ENCODE measurements at regions not wholly inside any gene's neighbourhood (a gene's known extent, or its start where the extent isn't known, plus 50 kb on each side); places are given as distances from the start of the nearest gene placed in this dataset.

DNA sequence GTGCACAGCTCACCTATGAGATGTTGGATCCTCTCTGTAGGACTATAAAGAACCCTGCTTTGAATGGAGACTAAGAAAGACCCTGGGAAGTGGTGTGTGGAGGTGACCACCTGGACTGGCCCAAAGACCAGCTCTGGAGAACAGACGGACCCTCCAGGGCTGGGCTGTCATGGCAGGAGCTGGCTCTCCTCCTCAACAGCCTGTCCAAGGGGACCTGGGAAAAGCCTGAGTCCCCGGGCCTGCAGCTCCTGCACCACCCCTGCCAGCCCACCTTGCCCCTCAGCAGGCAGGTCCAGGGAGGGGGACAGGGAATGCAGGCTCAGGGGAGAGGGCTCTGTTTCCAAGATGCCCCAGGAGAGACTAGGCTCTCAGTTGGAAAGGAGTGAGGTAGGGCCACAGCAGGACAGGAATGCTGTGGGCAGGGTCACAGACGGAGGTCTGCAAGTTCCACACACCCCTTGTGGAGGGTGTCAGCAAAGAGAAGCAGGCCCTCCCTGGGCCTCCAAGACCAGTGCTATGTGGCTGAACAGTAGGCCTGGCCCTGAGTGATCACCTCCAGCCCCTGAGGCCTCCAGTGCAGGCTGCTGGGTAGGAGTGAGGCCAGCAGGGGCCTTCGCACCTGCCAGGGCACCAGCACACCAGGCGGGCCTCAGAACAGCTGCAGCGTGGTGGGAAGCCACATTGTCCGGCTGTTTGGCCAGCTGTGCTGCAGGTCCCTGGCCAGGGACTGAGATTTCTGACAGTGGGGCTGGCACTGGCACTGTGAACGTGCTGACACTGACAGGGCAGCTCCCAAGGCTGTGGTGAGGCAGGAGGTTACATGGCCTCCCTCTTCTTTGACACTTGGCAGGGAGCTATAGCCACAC is 86.4 kb upstream of the OTOS start:
- no peak for DNase-seq (ENCODE audit: low spot score)

- no peak for DNase-seq (ENCODE audit: low spot score)
Observed at GRCh38 chr2:240227538-240228428, 87.3 kb upstream of the OTOS start.

GRCh38 chr2:240229005-240229404 is 88.5 kb upstream of the OTOS start:
- no peak for DNase-seq (ENCODE audit: low spot score)

- DNase-seq (ENCODE audit: low spot score) = no peak
Observed at GRCh38 chr2:240229603-240230235, 89.3 kb upstream of the OTOS start.

GRCh38 chr2:240230291-240230931 is 90.0 kb upstream of the OTOS start:
- no peak for DNase-seq (ENCODE audit: low spot score)

DNA sequence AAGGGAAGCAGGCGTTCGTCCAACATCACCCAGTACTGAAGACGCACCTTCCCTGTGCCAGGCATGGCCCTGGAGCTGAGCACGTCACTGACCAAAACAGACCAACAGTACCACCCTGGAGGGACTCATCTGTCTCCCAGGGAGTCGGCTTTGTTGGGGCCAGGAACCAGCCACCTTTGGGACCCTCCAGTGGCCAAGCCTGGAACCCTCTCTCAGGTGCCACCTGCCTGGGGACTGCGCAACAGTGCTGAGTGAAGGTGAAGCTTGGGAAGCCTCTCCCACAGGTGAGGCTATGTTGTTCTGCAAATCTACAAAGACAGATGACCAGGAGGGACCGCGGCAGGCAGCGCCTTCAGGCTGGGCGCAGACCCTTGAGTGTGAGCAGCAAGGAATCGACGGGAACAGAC is 91.4 kb upstream of the OTOS start:
- DNase-seq (ENCODE audit: low spot score) = no peak

DNA sequence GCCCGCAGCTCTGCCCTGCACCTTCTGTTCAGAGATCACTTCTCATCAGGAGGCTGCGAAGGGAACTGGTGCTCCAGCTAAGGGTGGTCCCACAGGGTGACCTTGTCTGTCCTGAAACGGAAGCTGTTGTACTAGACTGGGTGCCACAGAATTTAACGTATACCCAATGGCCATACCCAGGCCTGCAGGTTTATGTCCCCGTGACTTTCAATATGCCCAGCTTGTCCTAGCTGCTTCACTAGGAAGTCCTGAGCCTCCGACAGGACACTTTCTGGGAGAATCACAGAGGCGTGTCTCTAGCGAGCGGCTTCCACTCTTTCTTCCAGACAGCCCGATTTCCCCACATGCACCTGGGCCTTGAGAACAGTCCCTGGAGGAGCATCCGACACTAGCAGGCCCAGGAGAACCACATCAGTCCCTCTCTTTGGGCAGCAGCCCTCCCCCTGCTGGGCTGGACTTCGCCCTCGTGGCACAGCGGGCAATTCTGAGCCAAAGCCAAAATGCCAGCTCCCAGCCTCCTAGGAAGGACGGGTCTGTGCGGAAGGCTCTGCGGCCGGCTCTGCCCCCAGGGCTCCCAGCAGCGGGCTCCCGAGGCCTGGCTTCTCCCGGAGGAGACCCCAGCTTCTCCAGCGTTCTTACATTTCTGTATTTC is 91.9 kb upstream of the OTOS start:
- DNase-seq (ENCODE audit: low spot score) = no peak

DNA sequence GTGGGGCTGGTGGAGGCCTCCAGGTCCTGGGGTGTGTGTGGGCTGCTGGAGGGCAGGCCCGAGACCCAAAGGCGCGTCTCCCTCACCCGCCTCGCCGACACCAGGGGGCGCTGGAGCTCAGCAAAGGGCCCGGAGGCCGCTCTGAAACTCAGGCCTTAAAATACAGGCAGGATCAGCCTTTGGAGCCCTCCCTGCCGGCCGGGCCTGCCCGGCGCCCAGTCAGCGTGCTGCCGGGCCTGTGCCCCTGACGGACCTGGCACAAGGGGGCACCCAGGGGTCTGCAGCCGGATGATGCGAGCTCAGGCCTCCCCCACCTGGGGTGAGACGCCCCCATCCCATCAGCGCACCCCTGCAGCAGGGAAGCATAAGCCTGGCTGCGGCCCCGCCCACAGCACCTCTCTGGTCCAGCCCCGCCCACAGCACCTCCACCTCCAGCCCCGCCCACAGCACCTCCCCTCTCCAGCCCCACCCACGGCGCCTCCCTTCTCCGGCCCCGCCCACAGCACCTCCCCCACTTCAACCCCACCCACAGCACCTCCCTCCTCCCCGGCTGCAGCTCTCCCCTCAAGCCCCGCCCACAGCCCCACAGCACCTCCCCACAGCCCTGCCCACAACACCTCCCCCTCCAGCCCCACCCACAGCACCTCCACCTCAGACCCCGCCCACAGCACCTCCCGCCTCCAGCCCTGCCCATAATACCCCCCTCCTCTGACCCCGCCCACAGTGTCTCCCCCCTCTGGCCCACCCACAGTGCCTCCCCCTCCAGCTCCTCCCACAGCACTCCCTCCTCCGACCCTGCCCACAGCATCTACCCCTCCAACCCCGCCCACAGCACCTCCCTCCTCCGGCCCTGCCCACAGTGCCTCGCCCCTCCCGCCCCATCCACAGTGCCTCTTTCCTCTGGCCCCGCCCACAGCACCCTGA is 92.8 kb upstream of the OTOS start:
- DNase-seq (ENCODE audit: low spot score) = peak; percentile 96

DNA sequence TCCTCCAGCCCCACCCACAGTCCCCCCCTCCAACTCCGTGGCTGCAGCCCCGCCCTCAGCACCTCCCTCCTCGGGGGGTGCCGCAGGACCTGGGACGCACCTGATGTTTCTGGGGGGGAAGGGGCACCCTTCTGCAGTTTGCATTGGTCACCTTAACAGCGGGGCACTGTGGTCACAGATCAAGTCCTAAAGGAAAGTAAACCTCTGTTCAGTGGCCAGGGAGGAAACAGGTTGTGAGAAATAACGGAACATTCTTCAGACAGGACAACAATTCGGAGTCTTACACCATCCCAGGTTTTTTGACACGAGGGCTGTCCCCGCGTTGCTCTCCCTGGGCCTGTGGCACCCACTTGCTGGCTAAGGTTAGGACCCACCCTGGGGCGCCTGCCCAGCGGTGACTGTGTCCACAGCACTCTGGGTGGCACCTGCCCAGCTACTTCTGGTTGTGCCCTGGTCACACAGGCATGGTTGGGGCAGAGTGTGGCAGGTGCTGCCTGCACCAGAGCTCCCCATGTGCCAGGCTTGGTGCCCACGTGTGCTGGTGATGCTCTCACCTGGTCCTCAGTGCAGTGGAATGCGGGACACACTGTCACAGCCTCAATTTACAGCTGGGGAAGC is 93.5 kb upstream of the OTOS start:
- DNase-seq (ENCODE audit: low spot score) = no peak

- no peak for DNase-seq (ENCODE audit: low spot score)
Observed at GRCh38 chr2:240234503-240234951, 94.1 kb upstream of the OTOS start.

DNA sequence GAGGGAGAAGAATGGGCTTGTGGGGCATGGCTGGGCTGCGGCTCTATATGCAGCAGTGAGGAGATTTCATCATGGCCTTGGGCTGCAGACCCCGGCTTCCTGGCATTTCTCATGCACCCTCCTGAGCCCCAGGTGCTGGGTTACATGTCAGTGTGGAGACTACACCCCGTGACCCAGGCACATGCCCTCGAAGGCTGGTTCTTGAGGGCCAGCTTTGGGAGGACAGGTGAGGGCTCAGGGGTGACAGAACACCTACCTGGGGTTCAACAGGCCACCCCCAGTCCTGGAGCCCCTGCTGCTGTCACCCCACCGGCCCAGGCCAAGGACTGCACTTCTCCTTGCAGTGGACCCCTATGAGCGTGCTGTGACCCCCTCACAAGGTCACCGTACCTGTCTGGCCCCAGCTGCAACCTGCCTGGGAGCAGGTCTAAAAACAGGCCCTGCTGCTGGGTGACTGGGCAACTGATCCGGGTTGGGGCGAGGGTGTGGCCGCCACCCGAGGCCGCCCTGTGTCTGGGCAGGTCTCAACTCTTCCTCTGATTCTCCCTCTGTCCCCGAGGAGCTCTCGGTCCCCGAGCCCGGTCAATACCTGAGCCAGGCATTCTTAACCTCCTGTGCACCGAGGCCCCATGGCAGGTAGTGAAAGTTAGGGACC is 94.8 kb upstream of the OTOS start:
- DNase-seq (ENCODE audit: low spot score) = no peak

- no peak for DNase-seq (ENCODE audit: low spot score)
Observed at GRCh38 chr2:240235811-240236210, 95.4 kb upstream of the OTOS start.

- no peak for DNase-seq (ENCODE audit: low spot score)
Observed at GRCh38 chr2:240236217-240237111, 96.0 kb upstream of the OTOS start.

DNA sequence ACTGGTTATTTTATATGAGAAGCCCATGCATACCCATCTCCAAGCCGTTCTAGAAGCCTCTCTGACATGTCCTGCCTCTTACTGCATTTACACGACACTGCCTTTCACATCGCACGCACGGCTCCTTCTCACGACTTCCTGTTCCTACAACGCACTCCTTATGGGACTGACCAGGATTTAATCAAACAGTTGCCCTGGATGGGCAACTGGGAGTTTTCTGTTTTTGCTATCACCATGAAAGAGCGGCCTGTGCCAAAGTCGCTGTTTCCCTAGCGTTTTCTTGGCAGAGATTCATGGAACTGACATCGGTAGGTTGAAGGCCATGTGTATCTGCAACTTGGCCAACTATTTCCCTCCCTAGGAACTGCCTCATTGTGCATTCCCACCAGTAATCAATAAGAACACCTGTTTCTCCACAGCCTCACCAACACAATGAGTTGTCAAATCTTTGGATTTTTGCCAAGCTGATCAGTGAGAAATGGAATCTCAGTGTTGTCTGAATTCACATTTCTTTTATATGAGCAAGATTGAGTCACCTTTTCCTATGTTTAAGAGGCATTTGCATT is 97.2 kb upstream of the OTOS start:
- DNase-seq (ENCODE audit: low spot score) = no peak

DNA sequence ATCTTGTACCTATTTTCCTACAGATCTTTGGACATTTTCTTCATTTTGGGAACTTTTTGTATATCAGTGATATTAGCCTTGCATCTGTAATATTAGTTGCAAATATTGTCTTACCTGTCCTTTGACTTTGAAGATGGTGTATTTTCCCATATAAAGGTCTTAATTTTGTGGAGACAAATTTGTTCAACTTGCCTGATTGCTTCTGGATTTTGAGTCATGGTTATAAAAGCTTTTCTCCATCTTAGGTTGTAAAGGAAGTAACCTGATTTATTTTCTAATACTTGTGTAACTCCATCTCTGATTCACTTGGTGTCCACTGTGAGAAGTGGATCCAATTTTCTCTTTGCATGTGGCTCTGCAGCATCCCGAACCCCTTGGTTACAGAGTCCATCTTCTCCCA is 97.7 kb upstream of the OTOS start:
- no peak for DNase-seq (ENCODE audit: low spot score)

- no peak for DNase-seq (ENCODE audit: low spot score)
Observed at GRCh38 chr2:240238786-240239185, 98.3 kb upstream of the OTOS start.

DNA sequence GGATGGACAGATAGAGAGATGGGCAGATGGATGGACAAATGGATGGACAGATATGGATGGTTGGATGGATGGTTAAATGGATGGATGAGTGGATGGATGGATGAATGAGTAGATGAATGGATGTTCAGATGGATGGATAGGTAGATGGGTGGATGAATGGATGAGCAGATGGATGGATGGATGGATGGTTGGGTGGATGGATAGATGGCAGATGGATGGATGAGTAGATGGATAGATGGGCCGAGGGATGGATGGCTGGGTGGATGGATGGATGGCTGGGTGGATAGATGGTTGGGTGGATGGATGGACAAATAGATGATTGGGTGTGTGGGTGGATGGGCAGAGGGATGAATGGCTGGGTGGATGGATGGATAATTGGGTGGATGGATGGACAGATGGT is 98.9 kb upstream of the OTOS start:
- DNase-seq (ENCODE audit: low spot score) = no peak
